NCI-H128 (cell line): ENCODE measurements at regions not wholly inside any gene's neighbourhood (a gene's known extent, or its start where the extent isn't known, plus 50 kb on each side); places are given as distances from the start of the nearest gene placed in this dataset.

Source experiments
- DNase-seq: peaks from one replicate; lab custom pipeline; 2025; ENCODE audit not compliant: unreplicated experiment; lab: John Stamatoyannopoulos, UW

DNA sequence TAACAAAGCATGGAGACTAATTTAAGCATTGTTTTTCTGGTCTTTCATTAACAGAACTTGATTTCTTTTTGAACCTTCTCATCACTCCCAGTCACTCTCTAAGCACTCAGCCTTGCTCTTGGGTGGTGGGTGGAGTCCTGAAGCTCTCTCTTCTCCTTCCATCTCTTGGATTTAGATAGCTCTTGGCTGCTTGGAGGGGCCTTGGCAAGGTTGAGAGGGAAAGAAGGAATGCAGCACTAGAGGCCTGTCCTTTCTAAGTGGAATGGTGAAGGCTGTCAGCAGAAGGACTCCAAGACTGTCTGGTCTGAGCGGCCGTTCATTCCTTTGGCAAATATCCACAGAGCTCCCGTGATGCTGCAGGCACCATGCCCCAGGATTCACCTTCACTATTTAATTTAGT lies 168.6 kb upstream of the E2F8 start:
- DNase-seq: no peak

DNA sequence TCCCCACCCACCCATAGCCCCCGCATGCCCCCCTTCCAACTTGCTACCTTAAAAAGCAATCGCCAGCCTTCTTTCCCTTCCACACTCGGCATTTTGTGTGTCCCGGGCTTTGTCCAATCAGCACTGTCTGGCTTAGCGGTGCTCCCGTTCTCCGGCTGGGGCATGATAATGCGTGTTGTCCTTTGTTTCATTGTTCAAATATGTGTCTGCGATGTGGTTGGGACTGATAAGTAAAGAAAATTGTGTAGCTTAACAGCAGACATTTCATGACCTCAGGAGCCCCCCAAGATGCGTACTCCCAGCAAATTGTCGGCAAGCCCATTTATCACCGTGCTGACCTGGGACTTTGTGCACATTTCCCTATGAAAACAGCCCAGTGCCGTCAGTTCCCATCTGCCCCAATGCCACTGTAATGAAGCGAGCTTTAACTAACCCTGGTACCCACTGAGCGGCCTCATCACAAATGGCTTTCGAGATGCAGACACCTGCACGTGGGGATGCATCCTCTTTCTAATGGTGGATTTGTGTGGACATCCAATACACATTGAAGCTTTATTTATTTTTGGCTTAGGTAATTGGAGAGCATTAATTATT lies 167.0 kb upstream of the E2F8 start:
- no peak for DNase-seq

DNA sequence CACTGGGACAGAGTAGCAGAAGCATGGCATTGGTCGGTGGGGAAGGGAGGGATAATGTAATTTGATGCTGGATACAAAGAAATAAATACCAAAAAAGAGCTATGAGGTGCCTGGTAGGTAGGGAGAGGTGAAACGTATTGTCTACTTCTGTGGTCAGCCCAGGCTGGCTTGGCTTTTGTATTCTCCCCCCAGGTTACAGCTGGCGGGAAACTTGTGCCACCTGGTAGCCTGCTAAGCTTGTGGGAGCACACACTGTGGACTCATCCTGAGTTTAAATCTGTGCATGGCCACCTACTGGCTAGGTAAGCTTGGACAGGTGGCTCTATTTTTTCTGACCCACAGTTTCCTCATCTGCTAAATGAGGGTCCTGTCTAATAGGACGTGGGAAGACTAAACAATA lies 165.2 kb upstream of the E2F8 start:
- DNase-seq: no peak

DNA sequence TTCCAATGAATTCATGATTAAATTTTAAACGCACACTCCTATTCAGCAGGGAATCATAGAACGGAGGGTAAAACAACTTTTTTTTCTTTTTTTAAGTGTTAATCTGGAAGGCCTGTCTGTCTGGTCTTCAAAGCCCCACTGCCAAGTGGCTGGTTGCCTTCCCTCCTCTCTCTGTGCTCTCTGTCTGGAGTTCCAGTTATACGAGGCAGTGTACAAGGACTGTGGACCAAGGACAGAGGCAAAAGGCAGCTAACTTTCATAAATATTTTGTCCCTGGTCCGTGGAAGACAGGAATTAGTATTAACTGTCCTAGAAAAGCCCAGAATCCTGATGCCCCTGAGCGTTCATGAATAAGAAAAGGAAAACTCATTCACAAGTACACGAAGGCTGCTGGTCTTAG lies 164.0 kb upstream of the E2F8 start:
- no peak for DNase-seq

DNA sequence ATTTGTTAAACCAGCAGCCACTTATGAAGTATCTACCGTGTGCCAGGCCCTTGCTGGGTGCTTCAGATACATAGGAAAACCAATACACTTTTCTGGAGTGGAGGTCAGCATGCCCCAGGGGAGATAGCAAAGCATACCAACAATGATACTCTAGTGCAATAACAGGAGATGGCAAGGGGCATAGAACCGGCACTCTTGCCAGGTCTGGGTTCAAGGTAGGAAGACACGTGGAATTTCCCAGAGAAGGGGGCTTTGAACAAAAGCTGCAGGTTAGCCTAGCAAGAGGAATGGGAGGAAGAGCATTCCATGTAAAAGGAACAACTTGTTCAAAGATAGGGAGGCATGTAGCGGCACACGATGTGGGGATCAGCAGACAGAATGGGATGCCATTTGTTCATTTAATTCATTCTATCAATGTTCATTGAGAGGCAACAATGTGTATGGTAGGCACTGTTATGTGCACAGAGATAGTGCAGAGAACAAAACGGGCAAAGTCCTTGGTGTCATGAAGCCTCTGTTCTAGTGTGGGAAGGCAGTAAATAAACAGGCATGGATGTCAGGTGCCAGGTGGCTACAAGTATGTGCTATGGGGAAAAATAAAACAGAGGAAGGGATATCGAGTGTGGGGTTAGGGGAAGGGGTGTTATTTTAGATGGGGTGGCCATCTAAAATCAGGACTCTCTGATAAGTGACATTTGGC lies 162.6 kb upstream of the E2F8 start:
- no peak for DNase-seq

DNA sequence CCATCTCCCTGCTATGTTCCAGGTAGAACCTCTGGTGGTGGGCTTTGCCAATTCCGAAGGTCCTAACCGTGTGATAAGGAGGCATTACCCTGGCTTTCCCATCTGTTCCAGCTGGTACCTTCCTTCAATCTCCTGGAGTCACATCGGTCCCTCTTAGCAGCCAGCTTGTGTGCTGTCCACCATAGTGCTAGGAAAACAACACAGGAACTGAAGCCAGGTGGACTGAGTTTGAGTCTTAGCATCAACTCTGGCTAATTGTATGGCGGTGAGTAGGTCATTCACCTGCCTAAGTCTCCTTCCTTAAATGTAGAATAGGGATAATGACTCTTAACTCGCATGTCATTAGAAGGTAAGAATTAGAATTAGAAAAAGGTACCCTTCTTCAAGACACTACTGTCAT lies 159.6 kb upstream of the E2F8 start:
- DNase-seq: no peak

DNA sequence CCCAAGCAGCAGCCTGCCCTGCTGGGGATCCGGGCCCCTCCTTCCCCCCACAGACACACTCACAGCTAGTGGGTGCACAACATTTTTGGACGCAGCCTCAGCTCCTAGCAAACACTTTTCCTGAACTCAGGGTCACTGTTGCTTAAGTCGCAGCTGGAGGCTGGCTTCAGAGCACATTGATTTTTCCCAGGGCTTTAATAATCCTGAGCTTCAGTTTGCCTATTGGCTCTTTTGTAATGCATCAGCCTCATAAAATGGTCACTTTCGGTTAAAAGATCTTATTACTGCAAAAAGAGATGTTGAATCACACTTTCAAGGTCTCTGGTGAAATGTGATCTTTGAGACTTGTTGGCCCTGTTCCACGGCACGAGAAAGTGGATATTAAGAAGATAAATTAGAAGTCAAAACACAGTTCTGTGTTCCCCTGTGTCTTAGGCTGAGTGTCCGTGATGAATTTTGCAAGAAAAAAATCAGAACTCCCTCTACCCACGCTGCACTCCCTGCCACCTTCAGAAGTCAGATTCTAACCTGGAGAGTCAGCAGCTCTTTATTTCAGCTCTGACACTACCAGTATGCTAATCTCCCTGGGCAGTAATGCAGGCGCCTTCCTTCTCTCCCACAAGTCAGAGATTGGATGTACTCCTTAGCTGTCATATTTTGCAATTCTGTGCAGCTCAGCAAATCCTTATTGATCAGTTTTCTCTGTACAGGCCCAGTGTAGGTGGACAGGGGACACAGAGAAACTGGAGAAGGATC lies 158.2 kb upstream of the E2F8 start:
- no peak for DNase-seq

DNA sequence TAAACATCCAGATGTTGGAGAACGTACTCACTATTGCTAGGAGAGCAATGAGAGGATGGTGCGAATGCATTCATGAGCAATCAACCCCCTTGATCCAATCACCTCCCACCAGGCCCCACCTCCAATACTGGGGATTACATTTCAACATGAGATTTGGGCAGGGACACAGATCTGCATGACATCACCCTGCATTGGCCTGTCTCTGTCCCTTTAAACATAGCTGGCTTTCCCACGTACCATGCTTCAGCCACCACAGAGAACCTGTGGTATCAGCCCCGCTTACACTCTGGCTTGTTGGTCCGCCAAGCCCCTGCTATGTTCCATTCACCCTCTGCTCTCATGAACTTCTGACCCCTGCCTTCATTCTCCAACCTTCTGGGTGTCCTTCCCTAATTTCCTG lies 157.5 kb upstream of the E2F8 start:
- DNase-seq: no peak

DNA sequence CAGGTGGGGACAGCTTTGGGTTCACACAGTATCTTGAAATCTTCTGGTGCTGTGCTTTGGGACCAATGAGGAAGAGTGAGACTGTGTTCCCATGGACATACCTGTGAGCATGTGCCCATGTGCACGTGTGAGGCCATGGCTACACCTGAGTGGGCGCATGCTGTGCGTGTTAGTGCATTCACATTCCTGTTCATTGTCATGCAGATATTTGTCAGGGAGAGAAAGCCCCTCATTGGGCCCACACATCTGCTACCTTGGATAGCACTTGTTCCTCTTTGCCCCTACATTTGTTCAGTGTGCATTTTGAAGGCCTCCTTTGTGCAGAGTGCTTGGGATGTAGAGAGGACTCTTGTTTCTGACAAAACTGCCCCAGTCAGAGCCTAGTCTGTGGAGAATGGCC lies 154.3 kb upstream of the E2F8 start:
- DNase-seq: no peak

DNA sequence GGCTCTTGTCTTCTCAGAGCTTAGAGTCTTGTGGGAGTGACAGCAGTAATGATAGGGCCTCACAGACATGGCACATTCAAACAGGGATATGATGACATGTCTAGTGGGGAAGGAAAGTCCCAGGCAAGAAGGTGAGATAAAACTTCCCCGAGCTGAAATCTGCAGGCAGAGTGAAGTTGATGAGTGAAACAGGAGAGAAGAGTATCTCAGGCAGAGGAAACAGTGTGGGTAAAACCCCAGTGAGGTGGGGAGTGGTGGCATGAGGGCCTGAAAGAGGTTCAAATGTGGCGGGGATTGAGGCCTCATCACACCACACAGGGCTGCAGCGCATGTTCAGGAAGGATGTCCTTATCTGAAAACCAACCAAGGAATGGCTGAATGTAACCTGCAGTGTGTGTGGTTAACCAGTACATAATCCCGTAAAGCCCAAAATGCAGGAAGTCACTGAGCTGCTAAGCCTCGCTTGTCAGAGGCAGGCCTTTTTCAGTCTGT lies 153.8 kb upstream of the E2F8 start:
- no peak for DNase-seq

DNA sequence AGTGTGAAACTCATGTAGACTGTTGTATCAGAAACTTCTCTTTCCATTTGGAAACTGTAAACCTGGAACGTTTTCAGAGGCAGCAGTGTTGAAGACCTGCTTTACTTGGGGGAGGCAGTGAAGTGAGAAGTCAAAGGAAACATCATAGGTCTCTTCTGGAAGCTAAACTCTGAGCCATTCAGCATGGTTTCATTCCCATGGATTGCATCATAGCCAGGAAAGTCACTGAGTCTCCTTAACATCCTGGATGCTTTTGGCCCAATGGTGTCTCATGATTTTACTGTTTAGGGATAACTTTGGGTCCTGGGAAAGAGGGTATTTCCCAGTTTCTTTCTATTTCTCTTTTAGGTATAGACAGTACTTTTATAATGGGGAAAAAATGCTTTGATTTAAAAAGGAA lies 153.2 kb upstream of the E2F8 start:
- no peak for DNase-seq

DNA sequence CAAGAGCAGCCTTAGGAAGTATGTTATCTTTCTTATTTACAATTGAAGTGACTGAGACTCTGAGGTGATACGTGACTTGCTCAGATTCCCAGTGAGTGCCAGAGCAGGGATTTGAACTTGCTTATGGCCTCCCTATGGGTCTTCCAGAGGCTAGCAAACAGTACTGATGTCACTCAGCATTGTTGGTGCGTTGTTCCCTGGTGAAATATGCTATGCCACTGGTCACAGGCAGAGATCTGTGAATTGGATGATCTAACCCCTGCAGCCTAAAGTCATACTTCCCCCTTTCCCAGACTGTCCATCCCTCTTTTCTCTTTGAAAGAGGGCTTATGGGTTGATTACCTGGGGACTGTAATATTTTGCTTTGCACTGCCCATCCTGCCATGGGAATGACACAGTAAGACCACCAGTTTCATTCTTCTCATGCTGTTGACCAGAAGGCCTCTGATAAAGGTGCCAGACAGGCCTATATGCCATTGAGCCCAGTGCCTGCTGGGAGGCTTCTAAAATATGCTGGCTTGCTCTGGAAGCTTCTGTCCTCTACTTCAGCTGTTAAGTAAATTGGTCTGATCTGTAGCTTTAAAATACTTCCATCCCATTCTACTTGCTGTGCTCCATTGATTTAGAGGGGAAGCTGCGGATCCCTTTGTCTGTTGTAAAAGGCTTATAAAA lies 152.2 kb upstream of the E2F8 start:
- no peak for DNase-seq

DNA sequence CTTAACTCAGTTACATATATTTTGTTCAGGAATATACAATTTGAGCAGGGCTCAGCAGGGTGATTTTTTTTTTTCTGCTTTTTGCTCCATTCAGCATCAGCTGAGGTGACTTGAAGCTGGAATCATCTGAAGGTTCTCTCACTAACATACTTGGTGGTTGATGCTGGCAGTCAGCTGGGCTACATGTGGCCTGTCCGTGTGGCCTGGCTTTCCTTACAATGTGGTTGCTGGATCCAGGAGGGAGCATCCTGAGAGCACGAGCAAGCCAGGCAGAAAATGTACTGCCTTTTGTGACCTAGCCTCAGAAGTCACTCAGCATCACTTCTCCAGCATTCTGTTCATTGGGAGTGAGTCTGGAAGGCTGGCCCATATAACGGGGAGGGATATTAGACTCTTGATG lies 151.6 kb upstream of the E2F8 start:
- no peak for DNase-seq

DNA sequence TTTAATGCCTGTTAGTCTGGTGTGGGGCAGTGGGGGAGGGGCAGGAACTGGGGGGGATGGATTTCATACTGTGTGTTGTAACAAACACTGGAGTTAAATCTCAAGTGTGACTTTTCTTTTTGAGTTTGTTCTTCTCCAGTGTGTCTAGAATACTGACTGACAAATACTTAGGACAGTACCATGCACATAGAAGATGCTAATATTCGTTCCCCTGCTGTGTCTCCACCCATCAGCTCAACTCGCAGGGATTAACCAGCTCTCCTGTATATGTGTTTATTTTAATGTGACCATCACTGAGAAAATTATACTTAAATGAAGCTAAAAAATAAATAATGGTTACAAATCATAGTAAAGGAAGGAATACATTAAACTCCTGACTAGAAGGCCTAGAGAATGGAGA lies 150.9 kb upstream of the E2F8 start:
- no peak for DNase-seq

DNA sequence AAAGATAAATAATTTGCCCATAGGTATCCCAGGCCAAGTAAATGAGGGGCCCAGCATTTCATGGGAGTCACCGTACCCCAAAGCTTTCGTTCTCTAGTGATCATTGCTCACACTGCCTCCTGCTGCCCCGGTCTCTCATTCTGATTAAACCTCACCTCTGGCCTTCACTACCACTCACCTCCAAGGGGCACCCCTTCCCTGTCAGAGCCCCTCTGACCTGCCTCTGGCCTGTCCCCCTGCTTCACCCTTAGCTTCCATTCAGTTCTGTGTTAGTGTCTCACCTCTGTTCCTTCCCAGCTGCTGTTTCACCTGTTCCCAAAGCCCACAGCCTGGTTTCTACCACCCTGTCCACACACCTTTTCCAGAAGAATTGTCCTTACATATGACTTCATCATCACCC lies 150.3 kb upstream of the E2F8 start:
- no peak for DNase-seq

DNA sequence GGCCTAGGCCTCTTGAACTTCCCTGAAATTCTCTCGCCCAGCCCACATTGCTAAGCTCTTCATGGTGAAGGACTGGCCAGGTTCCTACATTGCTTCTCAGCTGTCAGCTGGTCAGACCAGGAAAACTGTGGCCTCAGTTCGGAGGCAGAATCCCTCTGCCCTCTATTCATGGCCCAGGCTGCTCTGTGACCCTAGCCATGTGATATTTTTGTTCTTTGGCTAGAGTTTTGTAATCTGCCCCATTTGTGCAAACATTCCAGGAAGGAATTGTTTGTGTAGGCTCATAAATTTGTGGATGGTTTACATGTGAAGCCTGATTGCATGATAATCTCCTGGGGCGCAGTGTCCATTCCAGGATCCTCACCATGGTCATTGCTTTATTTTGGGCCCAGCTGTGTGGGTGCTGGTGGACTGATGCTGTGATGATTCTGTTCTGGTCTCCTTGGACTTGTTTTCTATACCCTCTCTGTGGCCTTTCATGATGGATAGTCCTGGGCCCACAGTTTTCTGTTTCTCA lies 149.1 kb upstream of the E2F8 start:
- DNase-seq: no peak

DNA sequence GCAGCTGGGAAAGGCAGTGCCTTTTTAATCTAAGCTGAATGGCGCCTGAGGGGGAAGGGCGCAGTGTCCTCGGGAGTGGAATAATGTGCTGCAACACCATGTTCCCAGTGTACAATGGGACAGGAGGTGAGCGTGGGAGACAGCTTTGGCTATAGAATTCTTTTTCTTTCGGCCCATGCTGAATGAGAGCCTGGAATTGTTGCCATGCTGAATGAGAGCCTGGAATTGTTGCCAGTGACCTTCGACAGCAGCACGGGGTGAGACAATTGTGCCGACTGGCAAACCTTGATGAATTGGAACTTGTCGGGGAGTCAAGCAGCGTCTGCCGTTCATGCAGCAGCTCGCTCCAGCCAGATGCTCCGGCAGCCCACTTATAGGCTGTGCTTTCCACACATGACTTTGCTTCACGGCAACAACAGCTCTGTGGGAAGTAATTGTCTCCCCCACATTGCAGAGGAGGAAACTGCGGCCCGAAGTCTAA lies 141.4 kb upstream of the E2F8 start:
- no peak for DNase-seq

DNA sequence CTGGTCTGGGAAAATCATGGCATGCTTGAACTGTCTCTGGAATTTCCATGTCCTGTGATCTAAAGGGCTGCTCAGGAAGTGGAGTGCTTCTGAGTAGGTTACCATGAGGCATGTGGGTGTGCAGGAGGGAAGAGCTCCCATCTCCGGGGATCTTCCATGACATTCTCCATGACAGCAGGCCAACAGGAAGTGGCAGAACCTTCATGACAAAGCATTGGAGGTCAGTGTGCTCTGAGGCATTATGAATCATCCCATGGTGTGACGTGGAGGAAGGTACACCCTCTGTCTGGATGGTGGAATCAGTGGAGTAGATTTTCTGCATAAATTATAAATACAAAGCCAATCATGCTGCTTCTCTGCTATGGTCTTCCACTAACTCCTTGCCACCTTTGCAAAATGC lies 139.6 kb upstream of the E2F8 start:
- no peak for DNase-seq

DNA sequence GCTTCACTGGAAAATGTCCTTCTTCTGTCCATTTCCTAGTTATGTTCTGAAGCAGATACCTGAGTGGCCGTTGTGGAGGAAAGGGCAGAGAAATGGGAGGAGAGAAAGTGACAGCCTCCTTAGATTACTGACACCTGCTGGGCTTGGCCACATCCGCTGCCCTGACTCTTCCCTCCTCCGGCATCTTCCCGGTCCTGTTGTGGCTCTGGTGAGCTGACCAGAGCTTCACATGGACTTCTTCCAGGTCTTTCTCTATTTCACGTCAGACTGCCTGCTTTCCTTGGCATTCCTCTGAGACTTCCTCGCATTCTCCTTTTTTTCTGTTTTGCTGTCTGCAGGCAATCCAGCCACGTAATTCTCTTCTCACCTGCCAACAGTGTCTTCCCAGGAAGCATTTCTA lies 138.7 kb upstream of the E2F8 start:
- DNase-seq: no peak

DNA sequence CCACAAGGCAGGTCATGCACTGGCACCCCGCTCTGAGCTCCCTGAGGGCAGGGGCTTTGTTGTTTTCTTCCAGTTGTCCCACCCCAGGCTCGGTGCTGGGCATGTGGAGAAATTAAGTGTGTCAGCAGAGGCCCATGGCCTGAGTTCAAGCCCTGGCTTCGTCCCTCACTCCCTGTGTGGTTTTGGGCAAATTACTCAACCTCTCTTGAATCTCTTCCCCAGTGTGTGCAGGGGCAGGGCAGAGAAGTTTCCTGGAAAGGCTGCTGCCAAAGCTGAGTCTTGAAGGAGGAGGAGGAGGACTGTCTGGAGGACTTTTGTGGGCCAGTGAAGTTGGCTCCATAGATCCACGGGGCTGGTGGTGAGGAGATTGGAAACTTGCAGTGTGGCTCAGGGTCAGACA lies 138.1 kb upstream of the E2F8 start:
- no peak for DNase-seq

DNA sequence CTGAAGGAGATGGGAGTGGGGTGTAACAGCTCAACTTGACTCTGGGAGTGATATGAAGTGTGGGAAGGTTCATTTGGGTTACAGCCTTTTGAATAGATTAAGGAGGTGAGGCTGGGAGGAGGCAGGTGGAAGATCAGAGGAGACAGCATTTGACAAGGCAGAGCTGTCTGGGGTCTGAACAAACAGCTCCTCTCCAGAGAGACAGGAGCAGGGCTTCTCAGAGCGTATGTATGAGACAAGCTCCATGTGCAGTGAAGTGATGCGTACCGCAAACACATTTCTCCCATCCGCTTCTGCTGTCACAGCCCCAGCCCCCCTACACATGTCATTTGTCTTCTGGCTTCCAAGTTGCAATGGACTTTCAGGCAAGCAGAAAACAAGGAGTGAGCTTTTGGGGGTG lies 137.1 kb upstream of the E2F8 start:
- no peak for DNase-seq
